ENCODE measurements at regions not wholly inside any gene's neighbourhood (a gene's known extent, or its start where the extent isn't known, plus 50 kb on each side); places are given as distances from the start of the nearest gene placed in this dataset.

GRCh38 chr22:48751539-48752437 is 1075.9 kb downstream of the BRD1 start:
- Histone ChIP-seq H2AFZ (no peak overlapping the region), H3K27ac (no peak overlapping the region), H3K9me3 (ENCODE audit: low read depth) (no peaks in the 10 kb centered on the region), H3K9ac (no peak overlapping the region), H3F3A (ENCODE audit: insufficient read depth) (no peaks in the 10 kb centered on the region), H3K79me2 (ENCODE audit: insufficient read depth) (no peaks in the 10 kb centered on the region), H3K9me2 (ENCODE audit: insufficient read depth) (no peaks in the 10 kb centered on the region), H3K4me1 (ENCODE audit: insufficient read depth) (no peaks in the 10 kb centered on the region), H3K4me2 (ENCODE audit: unreplicated experiment) (no peak overlapping the region), H4K20me1 (ENCODE audit: insufficient read depth) (no peaks in the 10 kb centered on the region), H3K36me3 (ENCODE audit: low read depth) (no peaks in the 10 kb centered on the region), H3K27me3 (replicated peaks; ENCODE audit: insufficient read depth) (no peaks in the 10 kb centered on the region), H3K4me3 (no peak overlapping the region)
- WGBS, 2 experiments (ENCODE audit: low coverage in 1 of 2, low lambda C conversion rate in 2 of 2, missing lambda C conversion rate in 2 of 2) = 69 to 73% methylated on average over 26 of the region's 26 CpGs
- TF ChIP-seq EZH2phosphoT487 (IDR thresholded peaks at IDR 0.05; ENCODE audit: insufficient read depth, low read depth) = no peak
- DNase-seq = no peak
- in situ Hi-C loops (cut with MboI) = no loop called here

DNA sequence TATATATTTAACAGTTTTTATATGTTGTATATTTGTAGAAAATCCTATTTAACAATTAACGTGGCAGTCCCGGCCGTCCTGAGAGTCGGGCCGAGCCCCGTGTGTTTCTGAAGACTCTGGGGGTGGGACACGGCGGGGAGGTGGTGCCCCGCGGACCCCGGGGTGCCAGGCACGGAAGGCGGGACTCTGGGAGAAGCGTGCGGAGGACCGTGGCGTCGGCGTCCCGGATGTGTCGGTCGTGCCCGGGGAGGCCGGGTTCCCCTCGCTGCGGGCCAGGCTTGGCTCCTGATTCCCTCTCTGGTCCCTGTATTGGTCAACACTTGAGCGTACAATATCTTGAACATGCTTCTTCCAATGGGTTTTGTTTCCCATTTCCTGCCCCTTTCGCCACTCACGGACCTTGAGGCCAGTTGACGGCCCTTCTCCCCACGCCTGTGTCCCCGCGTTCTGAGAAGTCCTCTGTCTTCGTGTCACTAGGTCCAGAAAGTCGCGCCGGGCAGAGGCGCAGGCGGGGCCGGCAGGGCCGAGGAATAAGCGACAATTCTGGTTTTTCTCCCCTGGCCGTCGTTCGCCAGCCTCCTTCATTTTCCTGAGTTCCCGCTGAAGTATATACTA is 1076.7 kb downstream of the BRD1 start:
- H3F3A ChIP-seq (ENCODE audit: insufficient read depth) = no peaks in the 10 kb centered on the region
- H3K9me3 ChIP-seq (ENCODE audit: low read depth) = no peaks in the 10 kb centered on the region
- H3K9ac ChIP-seq = no peak overlapping the region
- H3K4me2 ChIP-seq (ENCODE audit: unreplicated experiment) = no peak overlapping the region
- H2AFZ ChIP-seq = no peak overlapping the region
- no peaks in the 10 kb centered on the region for H3K36me3 ChIP-seq (ENCODE audit: low read depth)
- no peaks in the 10 kb centered on the region for H3K9me2 ChIP-seq (ENCODE audit: insufficient read depth)
- DNase-seq = no peak
- H4K20me1 ChIP-seq (ENCODE audit: insufficient read depth) = no peaks in the 10 kb centered on the region
- H3K27me3 ChIP-seq (replicated peaks; ENCODE audit: insufficient read depth) = no peaks in the 10 kb centered on the region
- in situ Hi-C loops (cut with MboI) = no loop called here
- no peaks in the 10 kb centered on the region for H3K4me1 ChIP-seq (ENCODE audit: insufficient read depth)
- 89 to 92% methylated on average over 44 to 46 of the region's 46 CpGs for WGBS, 2 experiments (ENCODE audit: low coverage in 1 of 2, low lambda C conversion rate in 2 of 2, missing lambda C conversion rate in 2 of 2)
- no peak overlapping the region for H3K27ac ChIP-seq
- TF ChIP-seq EZH2phosphoT487 (IDR thresholded peaks at IDR 0.05; ENCODE audit: insufficient read depth, low read depth) (no peak), EZH2 (IDR thresholded peaks at IDR 0.05; ENCODE audit: insufficient read depth, poor library complexity, severe bottlenecking) (no peak)
- H3K79me2 ChIP-seq (ENCODE audit: insufficient read depth) = no peaks in the 10 kb centered on the region
- no peak overlapping the region for H3K4me3 ChIP-seq

DNA sequence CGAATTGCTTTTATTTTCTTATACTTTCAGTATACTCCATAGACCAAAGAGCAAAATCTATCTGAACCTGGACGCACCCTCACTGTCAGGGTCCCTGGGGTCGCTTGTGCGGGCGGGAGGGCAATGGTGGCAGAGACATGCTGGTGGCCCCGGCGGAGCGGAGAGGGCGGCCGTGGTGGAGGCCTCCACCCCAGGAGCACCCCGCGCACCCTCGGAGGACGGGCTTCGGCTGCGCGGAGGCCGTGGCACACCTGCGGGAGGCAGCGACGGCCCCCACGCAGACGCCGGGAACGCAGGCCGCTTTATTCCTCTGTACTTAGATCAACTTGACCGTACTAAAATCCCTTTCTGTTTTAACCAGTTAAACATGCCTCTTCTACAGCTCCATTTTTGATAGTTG is 1077.4 kb downstream of the BRD1 start:
- 82 to 88% methylated on average over 26 to 27 of the region's 27 CpGs for WGBS, 2 experiments (ENCODE audit: low coverage in 1 of 2, low lambda C conversion rate in 2 of 2, missing lambda C conversion rate in 2 of 2)
- H2AFZ ChIP-seq = no peak overlapping the region
- no peak overlapping the region for H3K27ac ChIP-seq
- H4K20me1 ChIP-seq (ENCODE audit: insufficient read depth) = no peaks in the 10 kb centered on the region
- H3K4me1 ChIP-seq (ENCODE audit: insufficient read depth) = no peaks in the 10 kb centered on the region
- H3F3A ChIP-seq (ENCODE audit: insufficient read depth) = no peaks in the 10 kb centered on the region
- no peaks in the 10 kb centered on the region for H3K79me2 ChIP-seq (ENCODE audit: insufficient read depth)
- no peaks in the 10 kb centered on the region for H3K36me3 ChIP-seq (ENCODE audit: low read depth)
- no peak overlapping the region for H3K4me3 ChIP-seq
- no peak for DNase-seq
- TF ChIP-seq EZH2 (IDR thresholded peaks at IDR 0.05; ENCODE audit: insufficient read depth, poor library complexity, severe bottlenecking) = no peak
- no peak for TF ChIP-seq EZH2phosphoT487 (IDR thresholded peaks at IDR 0.05; ENCODE audit: insufficient read depth, low read depth)
- H3K9me3 ChIP-seq (ENCODE audit: low read depth) = no peaks in the 10 kb centered on the region
- in situ Hi-C loops (cut with MboI) = no loop called here
- no peaks in the 10 kb centered on the region for H3K27me3 ChIP-seq (replicated peaks; ENCODE audit: insufficient read depth)
- no peak overlapping the region for H3K9ac ChIP-seq
- H3K4me2 ChIP-seq (ENCODE audit: unreplicated experiment) = no peak overlapping the region
- H3K9me2 ChIP-seq (ENCODE audit: insufficient read depth) = no peaks in the 10 kb centered on the region

- Histone ChIP-seq H4K20me1 (ENCODE audit: insufficient read depth) (no peaks in the 10 kb centered on the region), H3K4me1 (ENCODE audit: insufficient read depth) (no peaks in the 10 kb centered on the region), H3K4me3 (no peak overlapping the region), H3F3A (ENCODE audit: insufficient read depth) (no peaks in the 10 kb centered on the region), H3K9me3 (ENCODE audit: low read depth) (no peaks in the 10 kb centered on the region), H2AFZ (no peak overlapping the region), H3K27me3 (replicated peaks; ENCODE audit: insufficient read depth) (no peaks in the 10 kb centered on the region), H3K27ac (no peak overlapping the region), H3K36me3 (ENCODE audit: low read depth) (no peaks in the 10 kb centered on the region), H3K4me2 (ENCODE audit: unreplicated experiment) (no peak overlapping the region), H3K9me2 (ENCODE audit: insufficient read depth) (no peaks in the 10 kb centered on the region), H3K9ac (no peak overlapping the region), H3K79me2 (ENCODE audit: insufficient read depth) (no peaks in the 10 kb centered on the region)
- WGBS, 2 experiments (ENCODE audit: low coverage in 1 of 2, low lambda C conversion rate in 2 of 2, missing lambda C conversion rate in 2 of 2) = 81 to 83% methylated on average over 29 to 34 of the region's 37 CpGs
- DNase-seq = no peak
- in situ Hi-C loops (cut with MboI) = no loop called here
- no peak for TF ChIP-seq EZH2 (IDR thresholded peaks at IDR 0.05; ENCODE audit: insufficient read depth, poor library complexity, severe bottlenecking)
- TF ChIP-seq EZH2phosphoT487 (IDR thresholded peaks at IDR 0.05; ENCODE audit: insufficient read depth, low read depth) = no peak
Observed at GRCh38 chr22:48749555-48750227, 1078.0 kb downstream of the BRD1 start.
